Hepatocyte (in vitro differentiated cells): ENCODE measurements at regions not wholly inside any gene's neighbourhood (a gene's known extent, or its start where the extent isn't known, plus 50 kb on each side); places are given as distances from the start of the nearest gene placed in this dataset.

Experiments used
- DNase-seq: peaks from one replicate; pipeline ENCODE4 v3.0.0-alpha.2; 2016; ENCODE audit warnings: low spot score
- H2AFZ ChIP-seq: fragments of 200-600 bp; sonication (generic); 2 replicates; pipeline ENCODE4 v1.6.0; 2016; ENCODE audit warnings: antibody characterized with exemption, mild to moderate bottlenecking
- H3K27ac ChIP-seq: fragments of 200-600 bp; sonication (generic); 2 replicates; pipeline ENCODE4 v1.5.1; 2016; ENCODE audit warnings: mild to moderate bottlenecking
- H3K27me3 ChIP-seq: fragments of 200-600 bp; sonication (generic); 2 replicates; pipeline ENCODE4 v1.6.1; 2016
- H3K36me3 ChIP-seq: fragments of 200-600 bp; sonication (generic); replicated peaks from 2 replicates; pipeline ENCODE4 v1.5.1; 2016; ENCODE audit warnings: low read depth; ENCODE audit not compliant: insufficient read depth
- H3K4me1 ChIP-seq: fragments of 200-600 bp; sonication (generic); 2 replicates; pipeline ENCODE4 v1.5.1; 2016; ENCODE audit warnings: mild to moderate bottlenecking, moderate library complexity; ENCODE audit not compliant: insufficient read depth
- H3K4me2 ChIP-seq: fragments of 200-600 bp; sonication (generic); 2 replicates; pipeline ENCODE4 v1.6.0; 2016
- H3K4me3 ChIP-seq: fragments of 200-600 bp; sonication (generic); 2 replicates; pipeline ENCODE4 v1.5.1; 2016; ENCODE audit warnings: mild to moderate bottlenecking
- H3K79me2 ChIP-seq: fragments of 200-600 bp; sonication (generic); 2 replicates; pipeline ENCODE4 v1.6.0; 2017; ENCODE audit warnings: mild to moderate bottlenecking
- H3K9me2 ChIP-seq: fragments of 200-600 bp; sonication (generic); replicated peaks from 2 replicates; pipeline ENCODE4 v1.6.0; 2017; ENCODE audit warnings: mild to moderate bottlenecking; ENCODE audit not compliant: insufficient read depth
- H3K9me3 ChIP-seq: fragments of 200-600 bp; sonication (generic); 2 replicates; pipeline ENCODE4 v1.5.1; 2016; ENCODE audit warnings: low read depth, mild to moderate bottlenecking
- H4K20me1 ChIP-seq: fragments of 200-600 bp; sonication (generic); 2 replicates; pipeline ENCODE4 v1.6.0; 2016; ENCODE audit warnings: mild to moderate bottlenecking; ENCODE audit not compliant: insufficient read depth, poor library complexity, severe bottlenecking
- CTCF ChIP-seq: fragments of 200-600 bp; sonication (generic); IDR thresholded peaks from 2 replicates; pipeline ENCODE4 v1.5.1; 2016; ENCODE audit warnings: antibody characterized with exemption, mild to moderate bottlenecking; ENCODE audit not compliant: poor library complexity
- EZH2 ChIP-seq: fragments of 200-600 bp; sonication (generic); IDR thresholded peaks from 2 replicates; pipeline ENCODE4 v1.6.1; 2016; ENCODE audit warnings: antibody characterized with exemption, mild to moderate bottlenecking, borderline replicate concordance
- EZH2phosphoT487 ChIP-seq: fragments of 200-600 bp; sonication (generic); IDR thresholded peaks from one replicate; pipeline ENCODE4 v1.6.1; 2018; ENCODE audit warnings: antibody characterized with exemption, mild to moderate bottlenecking, low read depth, moderate library complexity; ENCODE audit not compliant: unreplicated experiment, severe bottlenecking
- WGBS: methylation state at CpG from one replicate; pipeline ENCODE4 v1.1.6; 2016; ENCODE audit warnings: low lambda C conversion rate; ENCODE audit errors: missing lambda C conversion rate; 5-methylcytosine and 5-hydroxymethylcytosine counted together

- H3K4me1 ChIP-seq: no peaks in the 10 kb centered on the region
- H2AFZ ChIP-seq: no peak overlapping the region
- H3K36me3 ChIP-seq: no peaks in the 10 kb centered on the region
- peak; percentile 5 for DNase-seq
- H3K79me2 ChIP-seq: no peaks in the 10 kb centered on the region
- H4K20me1 ChIP-seq: no peaks in the 10 kb centered on the region
- no peaks in the 10 kb centered on the region for H3K9me3 ChIP-seq
- no peaks in the 10 kb centered on the region for H3K9me2 ChIP-seq
- no peak overlapping the region for H3K27ac ChIP-seq
- TF ChIP-seq CTCF: no peak
- TF ChIP-seq EZH2phosphoT487: no peak
- TF ChIP-seq EZH2: no peak
- no peak overlapping the region for H3K4me3 ChIP-seq
- 83% methylated on average over 3 of the region's 3 CpGs for whole genome bisulfite sequencing
- no peak overlapping the region for H3K4me2 ChIP-seq
- no peaks in the 10 kb centered on the region for H3K27me3 ChIP-seq
Observed at GRCh38 chr3:77913524-77914174, 873.8 kb downstream of the ROBO2 start.

DNA sequence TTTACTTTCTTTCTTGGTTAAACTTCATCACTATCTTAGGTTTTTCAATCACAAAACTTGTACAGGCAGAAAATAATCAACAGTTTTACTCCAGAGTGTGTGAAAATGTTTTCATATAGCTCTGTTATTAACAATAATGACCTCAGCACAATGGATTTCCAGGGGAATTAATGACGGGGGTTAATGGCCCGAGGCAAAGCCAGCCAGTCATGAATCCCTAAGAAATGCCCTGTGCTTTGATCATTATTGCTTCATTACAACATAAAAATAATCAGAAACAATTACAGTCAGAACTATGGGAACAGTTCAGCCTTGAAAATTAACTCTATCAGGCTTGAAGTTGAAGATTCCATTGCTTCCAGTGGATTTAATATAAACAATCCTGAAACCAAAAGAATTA lies 875.4 kb downstream of the ROBO2 start:
- no peaks in the 10 kb centered on the region for H4K20me1 ChIP-seq
- H3K4me3 ChIP-seq: no peak overlapping the region
- no peak overlapping the region for H2AFZ ChIP-seq
- TF ChIP-seq CTCF (no peak), EZH2phosphoT487 (no peak), EZH2 (no peak)
- H3K27ac ChIP-seq: no peak overlapping the region
- no peaks in the 10 kb centered on the region for H3K9me2 ChIP-seq
- WGBS: 69% methylated on average over 2 of the region's 2 CpGs
- H3K4me1 ChIP-seq: no peaks in the 10 kb centered on the region
- no peak overlapping the region for H3K4me2 ChIP-seq
- H3K9me3 ChIP-seq: no peaks in the 10 kb centered on the region
- H3K27me3 ChIP-seq: no peaks in the 10 kb centered on the region
- no peaks in the 10 kb centered on the region for H3K79me2 ChIP-seq
- H3K36me3 ChIP-seq: no peaks in the 10 kb centered on the region
- no peak for DNase-seq

DNA sequence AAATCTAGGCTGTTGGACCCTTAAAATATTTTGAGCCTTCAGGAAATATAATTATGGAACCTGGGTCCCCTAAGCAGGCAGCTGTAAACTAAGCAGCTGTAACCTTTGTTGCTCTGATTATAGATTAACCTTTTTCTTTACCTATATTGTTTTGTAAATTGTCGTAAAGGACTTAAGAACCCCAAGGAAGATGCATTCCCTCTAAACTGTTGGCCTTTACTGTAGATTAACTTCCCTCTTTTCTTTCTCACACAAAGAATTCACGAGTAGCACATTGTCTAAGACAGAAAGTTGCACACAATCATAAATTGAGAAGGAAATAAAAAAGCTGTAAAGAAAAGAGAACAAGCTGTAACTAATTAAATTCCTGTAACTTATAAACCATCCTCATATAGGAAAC lies 877.3 kb downstream of the ROBO2 start:
- Histone ChIP-seq H3K27me3 (no peaks in the 10 kb centered on the region), H3K36me3 (no peaks in the 10 kb centered on the region), H3K27ac (no peak overlapping the region), H3K4me3 (no peak overlapping the region), H3K4me2 (no peak overlapping the region), H3K79me2 (no peaks in the 10 kb centered on the region), H3K4me1 (no peaks in the 10 kb centered on the region), H3K9me3 (no peaks in the 10 kb centered on the region), H2AFZ (no peak overlapping the region), H4K20me1 (no peaks in the 10 kb centered on the region), H3K9me2 (no peaks in the 10 kb centered on the region)
- 61% methylated on average over 2 of the region's 2 CpGs for WGBS
- no peak for DNase-seq
- TF ChIP-seq CTCF (no peak), EZH2 (no peak), EZH2phosphoT487 (no peak)

- no peaks in the 10 kb centered on the region for H3K79me2 ChIP-seq
- TF ChIP-seq CTCF: no peak
- H3K27me3 ChIP-seq: no peaks in the 10 kb centered on the region
- no peaks in the 10 kb centered on the region for H3K4me1 ChIP-seq
- H3K9me3 ChIP-seq: no peaks in the 10 kb centered on the region
- no peak overlapping the region for H3K4me3 ChIP-seq
- no peak overlapping the region for H3K27ac ChIP-seq
- no peak for DNase-seq
- H3K9me2 ChIP-seq: no peaks in the 10 kb centered on the region
- H3K36me3 ChIP-seq: no peaks in the 10 kb centered on the region
- no peak overlapping the region for H2AFZ ChIP-seq
- H3K4me2 ChIP-seq: no peak overlapping the region
- no peaks in the 10 kb centered on the region for H4K20me1 ChIP-seq
Observed at GRCh38 chr3:77919244-77919643, 879.3 kb downstream of the ROBO2 start.
